HG02642 (cell line): ENCODE measurements at regions not wholly inside any gene's neighbourhood (a gene's known extent, or its start where the extent isn't known, plus 50 kb on each side); places are given as distances from the start of the nearest gene placed in this dataset.

Experiments used
- ATAC-seq: cut with Tn5 transposase; IDR thresholded peaks from one replicate; pipeline ENCODE4 v1.9.1; 2021; ENCODE audit warnings: mild to moderate bottlenecking; ENCODE audit not compliant: unreplicated experiment, poor library complexity

DNA sequence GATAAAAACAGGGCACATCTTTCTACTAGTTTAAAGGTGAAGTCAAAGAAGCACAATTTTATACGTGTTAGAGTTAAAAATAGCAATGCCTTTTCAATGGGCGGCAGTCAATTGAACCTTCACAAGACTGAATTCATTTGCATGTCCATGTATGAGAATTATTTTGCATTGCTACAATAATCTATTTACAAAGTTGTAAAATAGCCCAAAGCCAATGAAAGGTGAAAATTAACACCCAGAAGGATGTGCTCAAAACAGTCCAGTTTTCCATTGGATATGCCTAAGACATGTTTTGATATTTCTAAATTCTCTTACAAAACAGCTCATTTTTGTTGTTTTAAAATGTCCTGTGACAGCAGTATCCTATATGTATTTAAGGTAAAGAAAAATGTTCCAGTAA is 425.1 kb upstream of the SYT4 start:
- no peak for ATAC-seq

DNA sequence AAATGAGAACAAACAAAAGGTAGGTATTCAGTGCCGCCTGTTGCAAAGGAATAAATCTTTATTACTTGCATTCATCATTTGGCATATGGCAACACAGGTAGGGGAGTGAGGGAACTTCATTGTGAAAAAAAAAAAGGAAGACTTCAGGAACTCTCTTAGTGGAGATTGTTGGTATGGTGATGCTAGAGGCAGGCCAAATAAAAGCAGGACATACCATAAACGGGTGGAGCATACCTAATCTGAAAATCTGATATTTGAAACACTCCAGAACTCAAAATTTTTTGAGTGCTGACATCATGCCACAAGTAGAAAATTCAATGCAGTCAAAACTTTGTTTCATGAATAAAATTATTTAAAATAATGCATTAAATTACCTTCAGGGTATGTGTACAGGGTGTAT is 425.8 kb upstream of the SYT4 start:
- no peak for ATAC-seq

DNA sequence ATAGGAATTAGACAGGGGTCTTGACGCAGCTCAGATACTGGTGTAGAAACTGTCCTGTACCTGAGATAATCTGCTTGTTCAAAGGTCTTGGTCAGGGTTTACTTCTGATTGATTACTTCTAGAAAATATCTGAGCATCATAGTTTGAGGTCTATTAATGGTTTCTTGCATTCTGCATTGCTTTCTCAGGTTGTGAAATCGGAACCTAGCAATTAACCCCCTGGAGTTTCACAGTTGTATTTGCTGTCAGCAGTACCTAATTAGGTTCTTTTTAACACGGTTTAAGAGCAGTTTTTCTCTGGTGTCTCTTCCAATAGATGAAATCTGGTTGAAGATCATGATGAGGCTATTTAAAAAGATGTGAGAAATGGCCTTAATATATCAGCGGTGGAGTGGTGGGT is 428.6 kb upstream of the SYT4 start:
- no peak for ATAC-seq

DNA sequence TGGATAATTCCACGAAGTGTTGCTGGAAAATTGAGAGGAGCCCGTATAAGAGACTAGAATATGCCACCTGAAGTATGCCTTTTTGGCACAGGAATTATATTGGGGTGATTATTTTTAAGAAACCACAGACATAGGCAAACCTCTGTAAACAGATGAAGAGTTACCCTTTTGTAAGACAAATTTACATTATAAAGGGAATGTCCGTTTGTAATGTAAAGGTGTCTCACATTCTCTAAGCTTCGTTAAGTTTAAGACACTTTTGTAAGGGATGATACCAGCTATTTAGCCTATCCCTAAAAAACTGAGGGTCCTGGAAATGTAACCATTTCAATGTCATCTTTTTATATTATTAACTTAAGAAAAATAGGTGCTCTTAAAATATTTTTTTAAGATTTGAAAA is 432.8 kb upstream of the SYT4 start:
- no peak for ATAC-seq

DNA sequence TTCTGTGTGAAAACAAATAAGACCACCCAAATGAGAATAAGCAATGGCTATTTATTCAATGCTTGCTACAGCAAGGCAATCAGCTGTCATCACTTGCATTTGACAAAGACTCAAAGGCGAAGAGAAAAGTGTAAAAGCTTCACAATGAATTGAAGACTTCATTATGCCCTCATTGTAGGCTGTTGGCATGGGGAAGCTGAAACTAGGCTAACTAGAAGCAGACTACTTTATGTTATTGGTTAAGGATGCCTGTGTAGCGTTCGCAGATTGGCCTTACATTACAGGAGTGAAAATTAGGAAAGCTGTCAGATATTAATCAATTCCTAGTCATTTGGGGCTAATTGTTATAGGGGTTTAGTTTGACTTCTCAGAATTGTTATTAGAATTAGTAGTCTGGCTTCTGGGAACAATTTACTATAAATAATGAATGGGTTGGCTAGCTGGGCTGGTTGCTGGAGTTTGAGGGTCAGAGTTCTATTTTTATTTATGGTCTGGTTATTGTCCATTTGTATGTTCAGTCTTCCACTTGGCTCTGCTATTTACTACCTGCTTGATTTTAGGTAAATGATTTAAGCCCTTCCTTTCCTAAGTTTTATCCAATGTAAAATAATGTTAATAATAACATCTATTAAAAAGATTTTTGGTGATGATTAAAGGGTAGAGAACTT is 437.2 kb upstream of the SYT4 start:
- no peak for ATAC-seq

DNA sequence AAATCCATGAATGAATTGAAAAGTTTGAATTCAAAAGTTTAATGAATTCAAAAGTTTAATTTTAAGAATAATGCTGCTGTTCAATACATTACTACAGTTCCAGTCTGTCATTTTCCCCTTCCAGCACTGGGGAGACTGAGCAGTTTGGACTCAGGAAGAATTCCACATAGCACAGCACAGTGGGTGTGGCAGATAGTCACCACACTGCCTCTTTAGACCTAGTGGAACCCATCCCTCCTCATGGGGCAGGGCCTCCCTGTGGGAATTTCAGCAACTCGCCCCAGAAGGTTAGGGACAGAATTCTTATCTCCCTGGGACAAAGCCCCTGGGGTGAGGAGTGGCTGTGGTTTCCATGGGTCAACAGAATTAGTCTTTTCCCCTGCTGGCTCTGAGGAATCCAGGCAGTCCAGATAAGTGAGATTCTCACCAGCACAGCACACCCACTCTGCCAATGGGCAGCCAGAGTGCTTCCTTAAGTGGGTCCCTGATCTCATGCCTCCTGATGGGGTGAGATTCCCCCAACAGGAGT is 442.0 kb upstream of the SYT4 start:
- ATAC-seq = no peak

DNA sequence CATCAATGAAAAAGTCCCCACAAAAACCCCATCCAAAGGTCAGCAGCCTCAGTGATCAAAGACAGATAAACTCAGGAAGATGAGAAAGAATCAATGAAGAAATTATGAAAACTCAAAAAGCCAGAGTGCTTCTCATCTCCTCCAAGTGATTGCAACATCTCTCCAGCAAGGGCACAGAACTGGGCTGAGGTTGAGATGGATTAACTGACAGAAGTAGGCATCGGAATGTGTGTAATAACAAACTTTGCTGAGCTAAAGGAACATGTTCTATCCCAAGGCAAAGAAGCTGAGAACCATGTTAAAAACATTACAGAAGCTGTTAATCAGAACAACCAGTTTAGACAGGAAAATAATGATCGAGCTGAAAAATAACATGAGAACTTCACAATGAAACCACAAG is 442.8 kb upstream of the SYT4 start:
- no peak for ATAC-seq

DNA sequence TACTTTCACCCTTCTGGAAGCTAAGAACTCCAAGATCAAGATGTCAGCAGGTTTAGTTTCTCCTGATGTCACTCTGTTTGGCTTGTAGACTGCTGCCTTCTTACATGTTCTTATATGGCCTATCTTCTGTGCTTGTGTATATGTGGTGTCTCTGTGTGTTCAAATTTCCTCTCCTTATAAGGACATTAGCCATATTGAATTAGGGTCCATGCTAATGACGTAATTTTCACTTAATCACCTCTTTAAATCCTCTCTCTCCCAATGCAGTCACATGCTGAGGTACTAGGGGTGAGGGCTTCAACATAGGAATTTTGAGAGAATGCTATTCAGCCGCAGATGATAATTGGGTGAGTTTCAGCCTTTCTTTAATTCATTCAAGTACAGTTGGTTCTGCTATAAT is 458.3 kb upstream of the SYT4 start:
- ATAC-seq = no peak

DNA sequence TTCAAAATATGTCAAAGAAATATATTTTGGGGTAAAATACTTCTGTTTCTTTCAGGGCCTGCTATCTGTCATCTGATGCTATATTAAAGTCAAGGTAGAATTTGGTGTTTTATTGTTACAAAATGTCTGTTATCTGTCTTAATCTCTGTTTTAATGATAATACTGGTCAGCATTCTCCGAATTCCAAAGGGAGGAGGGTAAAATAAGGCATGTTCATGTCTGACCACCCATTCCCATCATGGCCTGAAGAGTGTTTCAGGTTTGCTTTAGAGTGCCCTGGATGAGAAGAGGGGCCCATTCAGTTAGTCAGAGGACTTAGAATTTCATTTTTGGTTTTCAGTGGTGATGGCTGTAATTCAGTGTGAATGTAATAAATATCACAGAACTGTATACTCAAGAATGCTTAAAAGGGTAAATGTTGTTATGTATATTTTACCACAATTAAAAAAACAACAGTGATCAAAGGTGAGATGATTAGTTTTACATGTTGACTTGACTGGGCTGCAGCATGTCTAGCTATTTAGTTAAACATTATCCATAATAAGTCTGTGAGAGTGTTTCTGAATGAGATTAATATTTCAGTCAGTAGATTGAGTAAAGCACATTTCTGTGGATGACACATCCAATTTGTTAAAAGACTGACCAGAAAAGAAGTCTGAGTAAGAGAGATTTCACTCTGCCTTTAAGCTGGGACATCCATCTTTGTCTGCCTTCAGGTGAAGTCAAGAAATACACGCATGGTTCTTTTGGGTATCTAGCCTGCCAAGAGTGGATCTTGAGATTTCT is 467.9 kb upstream of the SYT4 start:
- no peak for ATAC-seq

DNA sequence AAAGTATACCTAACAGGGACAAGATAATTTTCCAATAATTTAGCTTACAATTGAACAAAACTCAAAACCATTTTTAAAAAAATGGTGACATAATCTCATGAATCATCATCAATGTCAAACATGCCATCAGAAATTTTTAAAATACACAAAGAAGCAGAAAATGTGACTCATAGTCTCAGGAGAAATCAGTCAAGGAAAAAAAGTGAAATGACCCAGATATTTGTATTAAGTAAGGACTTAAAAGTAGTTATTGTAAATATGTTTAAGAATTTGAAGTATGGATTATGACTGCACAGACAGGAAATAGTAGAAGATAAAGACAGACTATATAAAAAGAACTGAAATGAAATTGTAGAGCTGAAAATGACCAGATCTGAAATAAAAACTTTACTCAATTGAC is 473.9 kb upstream of the SYT4 start:
- no peak for ATAC-seq

DNA sequence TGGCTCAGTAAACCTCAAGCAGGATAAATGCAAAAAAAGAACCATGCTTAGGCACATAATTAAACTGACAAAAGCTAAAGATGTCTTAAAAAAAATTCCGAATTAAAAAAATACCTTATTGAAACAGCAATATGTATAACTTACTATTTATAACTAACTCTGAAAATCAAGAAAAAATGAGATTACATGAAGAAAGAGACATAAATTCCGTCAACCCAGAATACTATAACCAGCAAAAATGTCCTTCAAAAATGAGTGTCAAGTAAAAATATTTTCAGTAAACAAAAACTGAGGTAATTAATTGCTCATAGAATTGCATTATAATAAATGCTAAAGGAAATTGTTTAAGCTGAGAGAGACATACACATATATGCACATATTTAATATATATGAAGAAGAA is 474.5 kb upstream of the SYT4 start:
- ATAC-seq = no peak

DNA sequence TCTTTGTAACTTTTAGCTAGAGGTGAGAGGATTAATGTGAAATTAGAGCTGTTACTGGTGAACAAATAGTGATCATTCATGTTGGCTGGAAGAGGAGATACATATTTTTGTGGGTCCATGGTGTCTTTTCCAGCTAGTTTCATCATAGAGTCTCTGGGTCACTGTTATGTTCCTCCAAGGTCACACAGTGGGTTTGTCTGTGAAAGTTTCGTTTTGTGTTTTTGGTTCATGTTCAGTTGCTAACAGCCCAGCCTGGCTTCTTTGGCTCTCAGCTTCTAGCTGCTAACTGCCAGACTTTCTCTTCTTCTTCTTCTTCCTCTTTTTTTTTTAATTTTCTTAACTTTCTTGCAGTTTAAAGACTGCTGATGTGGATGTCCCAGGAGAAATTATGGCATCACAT is 480.0 kb upstream of the SYT4 start:
- ATAC-seq = no peak

DNA sequence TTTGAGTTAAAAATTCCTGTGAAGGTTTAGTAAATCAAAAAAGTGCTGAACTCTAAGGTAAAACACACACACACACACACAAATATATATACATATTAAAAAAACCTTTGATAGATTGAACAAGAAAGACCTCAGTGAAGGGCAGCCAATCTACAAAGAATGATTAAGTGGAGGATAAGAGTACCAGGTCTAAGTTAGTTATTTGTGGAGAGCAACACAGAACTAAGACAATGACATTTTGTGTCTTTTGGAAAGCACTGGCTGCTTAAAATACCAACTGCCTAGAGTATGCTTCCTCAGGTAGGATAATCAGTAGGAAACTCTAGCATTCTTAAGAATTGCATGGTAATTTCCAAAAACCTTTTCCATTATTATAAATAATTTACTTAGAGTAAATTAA is 481.4 kb upstream of the SYT4 start:
- ATAC-seq = no peak

DNA sequence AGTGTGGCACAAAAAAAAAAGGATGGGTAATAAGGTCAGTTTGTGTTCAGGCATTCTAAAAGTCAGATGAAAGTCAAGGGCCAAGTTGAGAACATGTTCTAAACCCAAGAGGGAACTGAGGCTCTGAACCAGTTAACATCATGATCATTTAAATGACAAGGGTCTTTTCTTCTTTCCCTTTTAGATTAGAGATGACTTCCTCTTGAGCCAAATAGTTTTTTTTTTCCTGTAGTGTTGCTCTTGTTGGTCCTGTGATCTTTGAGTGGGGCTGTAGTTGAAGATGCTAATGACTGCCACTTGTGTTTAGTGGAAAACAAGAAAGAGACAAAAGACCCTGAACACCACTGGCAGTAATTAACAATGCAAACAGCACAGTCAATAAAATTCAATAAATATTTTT is 482.7 kb upstream of the SYT4 start:
- no peak for ATAC-seq

DNA sequence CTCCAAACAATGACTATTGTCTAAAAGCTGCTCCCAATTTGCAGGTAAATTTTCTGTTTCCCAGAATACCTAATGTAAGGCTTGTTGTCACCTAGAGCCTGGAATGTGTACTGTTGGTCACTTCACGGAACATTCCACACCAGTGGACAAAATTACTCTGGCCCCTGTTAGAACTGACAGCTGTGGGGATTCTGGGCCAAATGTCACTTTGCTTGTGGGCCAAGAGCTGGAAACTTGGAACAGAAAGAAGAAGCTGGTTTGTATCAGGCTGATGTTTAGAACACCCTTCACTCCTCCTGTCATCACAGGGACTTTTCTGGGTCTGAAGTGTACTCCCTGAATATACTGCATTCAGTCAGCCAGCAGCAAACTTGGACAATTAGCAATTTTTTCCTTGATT is 495.6 kb upstream of the SYT4 start:
- ATAC-seq = no peak

DNA sequence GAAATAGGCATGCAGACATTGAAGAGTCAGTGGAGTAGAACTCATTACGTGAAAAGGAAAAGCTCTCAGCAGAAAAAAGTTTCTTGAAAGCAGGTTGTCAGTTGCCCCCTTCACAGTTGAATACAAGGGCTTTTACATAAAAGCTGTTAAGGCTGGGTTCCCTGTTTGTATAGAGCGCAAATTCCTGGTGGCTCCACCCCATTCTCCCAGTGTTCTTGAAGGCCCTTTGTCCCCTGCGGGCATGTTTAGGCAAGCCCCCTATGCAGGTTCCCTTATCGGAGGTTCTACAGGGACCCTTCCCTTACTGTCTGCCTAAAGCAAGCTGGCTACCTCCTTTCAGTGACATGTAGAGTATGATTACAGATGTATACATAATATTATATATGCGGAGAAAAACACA is 497.2 kb upstream of the SYT4 start:
- ATAC-seq = no peak

DNA sequence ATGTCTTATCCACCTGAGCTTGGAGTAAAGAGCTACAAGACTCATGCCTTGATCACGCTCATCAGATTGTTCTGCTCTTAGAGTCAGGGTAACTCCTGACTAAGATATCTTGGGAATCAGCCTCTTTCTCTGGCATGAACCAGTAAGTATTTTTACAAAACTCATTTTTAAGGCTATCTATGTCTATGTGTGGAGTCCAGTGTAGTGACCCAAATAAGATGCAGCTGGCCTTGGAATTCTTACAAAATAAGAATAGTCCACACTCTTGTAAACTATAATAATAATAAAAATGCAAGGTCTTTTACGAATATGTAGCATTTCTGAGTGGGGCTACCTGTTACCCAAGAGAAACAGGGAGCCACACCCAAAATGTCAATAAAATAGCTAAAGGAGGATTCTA is 498.3 kb upstream of the SYT4 start:
- ATAC-seq = no peak

DNA sequence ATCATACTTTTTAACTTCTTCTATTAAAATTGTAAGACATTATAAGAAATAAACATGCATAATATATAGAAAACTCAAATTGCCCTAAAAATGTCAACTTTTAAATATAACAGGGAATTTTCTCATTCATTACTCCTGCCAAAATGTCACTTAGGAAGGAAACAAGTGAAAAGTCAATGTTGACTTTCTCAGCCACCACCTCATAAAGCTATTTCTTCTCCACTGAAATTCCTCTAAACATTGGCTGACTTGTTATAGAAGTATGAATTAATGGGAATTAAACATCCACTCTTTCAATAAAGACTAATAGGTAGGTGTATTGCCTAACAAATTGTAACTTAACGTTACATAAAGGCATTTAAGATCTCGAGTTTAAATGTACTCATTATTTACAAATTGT is 499.7 kb upstream of the SYT4 start:
- no peak for ATAC-seq

DNA sequence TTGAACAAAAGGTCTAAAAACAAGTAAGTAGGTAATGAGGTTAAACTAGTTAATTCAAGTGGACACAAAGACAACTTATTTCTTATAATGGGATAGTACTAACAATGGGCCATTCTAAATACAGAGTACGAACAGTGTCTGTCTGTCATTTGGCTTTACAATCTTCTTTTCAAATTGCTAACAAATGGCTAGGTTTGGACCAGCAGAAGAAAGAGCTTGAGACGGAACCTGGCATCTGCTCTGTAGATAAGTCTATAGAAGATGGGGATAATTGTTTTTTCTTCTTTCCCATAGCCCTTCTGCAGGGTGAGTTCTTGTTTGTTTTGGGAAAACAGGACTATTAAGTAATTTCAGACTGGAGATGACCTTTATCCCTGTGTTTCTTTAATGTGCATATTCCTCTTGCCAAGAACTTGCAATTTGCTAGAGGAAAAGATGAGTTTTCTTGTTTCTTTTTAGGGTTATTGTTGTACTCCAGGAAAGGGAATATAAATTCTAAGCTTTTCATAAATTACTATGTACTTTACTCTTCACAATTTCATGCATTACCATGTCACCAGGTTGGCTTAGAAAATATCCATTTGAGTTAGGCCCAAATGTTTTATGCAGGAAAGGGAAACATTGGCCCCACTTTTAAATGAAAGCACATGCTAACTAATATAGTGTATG is 500.5 kb upstream of the SYT4 start:
- no peak for ATAC-seq

DNA sequence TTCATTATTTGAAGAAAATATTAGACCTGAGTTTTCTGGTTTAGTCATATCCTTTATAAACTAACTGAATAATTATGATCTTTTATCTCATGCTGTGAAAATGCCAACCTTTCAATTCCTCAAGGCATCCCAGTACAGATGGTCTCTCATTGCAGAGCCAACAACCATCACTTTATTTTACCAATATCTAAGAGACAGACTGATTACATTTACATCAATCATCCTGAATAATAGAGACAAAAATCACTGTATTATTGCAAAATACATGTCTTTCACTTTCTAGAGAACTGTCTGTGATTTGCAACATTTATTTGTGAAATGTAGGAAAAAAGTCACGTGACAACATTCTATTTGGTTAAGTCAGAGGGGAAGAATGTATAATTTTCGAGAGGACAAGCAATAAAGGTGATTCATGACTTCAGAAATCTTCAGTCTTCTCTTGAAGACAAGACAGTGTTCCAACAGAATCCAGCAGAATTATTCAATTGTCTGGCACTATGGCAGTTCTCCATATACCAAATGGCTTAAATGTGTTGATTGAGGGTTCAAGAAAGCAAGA is 503.6 kb upstream of the SYT4 start:
- ATAC-seq = no peak

DNA sequence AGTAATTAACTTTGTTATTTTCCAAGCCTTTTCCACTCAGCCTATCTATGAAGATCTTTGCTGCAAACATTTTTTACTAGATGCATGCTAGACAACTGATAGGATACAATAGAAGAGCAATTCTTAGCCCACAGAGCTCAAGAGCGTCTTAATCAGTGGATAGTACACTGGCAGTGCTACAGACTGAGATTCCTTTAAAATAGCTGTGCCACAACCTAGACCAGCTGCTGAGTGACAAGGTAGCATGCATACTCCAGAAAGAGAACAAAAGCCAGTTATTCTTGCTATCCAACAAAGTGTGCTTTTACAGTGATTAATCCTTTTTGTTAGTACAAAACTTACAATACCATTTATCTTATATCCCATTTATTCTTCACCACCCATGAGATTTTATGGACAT is 507.9 kb upstream of the SYT4 start:
- no peak for ATAC-seq
